ENCODE measurements at regions not wholly inside any gene's neighbourhood (a gene's known extent, or its start where the extent isn't known, plus 50 kb on each side); places are given as distances from the start of the nearest gene placed in this dataset.
"Not testable (repeated sequence)": the region's sequence is repeated elsewhere in the genome, so short reads cannot be mapped to it uniquely, and the experiment has no call there.

GRCh38 chr14:101616202-101616601 lies 54.9 kb downstream of the DIO3 start:
- DNase-seq: no peak

GRCh38 chr14:101619484-101619883 lies 58.2 kb downstream of the DIO3 start:
- DNase-seq: no peak

- no peak for DNase-seq
Observed at GRCh38 chr14:101620031-101620788, 58.9 kb downstream of the DIO3 start.

GRCh38 chr14:101620821-101621785 lies 59.8 kb downstream of the DIO3 start:
- DNase-seq: no peak

- DNase-seq: no peak
Observed at GRCh38 chr14:101622251-101623076, 61.2 kb downstream of the DIO3 start.

- no peak for DNase-seq
Observed at GRCh38 chr14:101623077-101623372, 61.7 kb downstream of the DIO3 start.

- DNase-seq: no peak
Observed at GRCh38 chr14:101623685-101624444, 62.6 kb downstream of the DIO3 start.

- DNase-seq: no peak
Observed at GRCh38 chr14:101624536-101624935, 63.2 kb downstream of the DIO3 start.

GRCh38 chr14:101625336-101626097 lies 64.2 kb downstream of the DIO3 start:
- DNase-seq: no peak

- DNase-seq: no peak
Observed at GRCh38 chr14:101626331-101626730, 65.0 kb downstream of the DIO3 start.

- DNase-seq: no peak
Observed at GRCh38 chr14:101627915-101628262, 66.6 kb downstream of the DIO3 start.

- peak; percentile 11 for DNase-seq
Observed at GRCh38 chr14:101628471-101628966, 67.2 kb downstream of the DIO3 start.

- DNase-seq: no peak
Observed at GRCh38 chr14:101628975-101629374, 67.7 kb downstream of the DIO3 start.

- DNase-seq: no peak
Observed at GRCh38 chr14:101630056-101630965, 69.0 kb downstream of the DIO3 start.

GRCh38 chr14:101631199-101631598 lies 69.9 kb downstream of the DIO3 start:
- no peak for DNase-seq

- not testable (repeated sequence) for DNase-seq
Observed at GRCh38 chr14:101631970-101632369, 70.7 kb downstream of the DIO3 start.

GRCh38 chr14:101632520-101632919 lies 71.2 kb downstream of the DIO3 start:
- no peak for DNase-seq

- no peak for DNase-seq
Observed at GRCh38 chr14:101633276-101633675, 72.0 kb downstream of the DIO3 start.

GRCh38 chr14:101634202-101634849 lies 73.0 kb downstream of the DIO3 start:
- no peak for DNase-seq

Data from KG1 (cell line).